Keratinocyte (primary cell): ENCODE measurements at regions not wholly inside any gene's neighbourhood (a gene's known extent, or its start where the extent isn't known, plus 50 kb on each side); places are given as distances from the start of the nearest gene placed in this dataset.

Experiments used
- DNase-seq: peaks from one replicate; pipeline ENCODE4 v3.0.0-alpha.2; 2011; ENCODE audit warnings: low read depth, missing footprints, low spot score
- FAIRE-seq: peaks from 2 replicates; lab custom pipeline; 2011; peaks lifted over from hg19 to GRCh38; lab: Jason Lieb, UNC
- H2AFZ ChIP-seq: 2 replicates; pipeline ENCODE4 v1.6.0; 2012; ENCODE audit warnings: low read length, control low read depth, inconsistent platforms; ENCODE audit not compliant: control insufficient read depth
- H3K27ac ChIP-seq: 2 replicates; pipeline ENCODE4 v1.5.1; 2011; ENCODE audit warnings: low read length; ENCODE audit not compliant: control insufficient read depth, insufficient read depth
- H3K27me3 ChIP-seq: 3 replicates; pipeline ENCODE4 v1.6.0; 2011; ENCODE audit warnings: low read length; ENCODE audit not compliant: control insufficient read depth, insufficient read depth; ENCODE audit errors: extremely low read depth
- H3K36me3 ChIP-seq, 2 experiments: 2 replicates in 1 of 2; 3 replicates in 1 of 2; pipeline ENCODE4 v1.5.1; 2011; ENCODE audit warnings: low read length in 2 of 2, mild to moderate bottlenecking in 1 of 2; ENCODE audit not compliant: control insufficient read depth in 2 of 2, insufficient read depth in 2 of 2; ENCODE audit errors: extremely low read depth in 1 of 2
- H3K4me1 ChIP-seq: 3 replicates; pipeline ENCODE4 v1.5.1; 2011; ENCODE audit warnings: low read length; ENCODE audit not compliant: control insufficient read depth, insufficient read depth; ENCODE audit errors: extremely low read depth
- H3K4me2 ChIP-seq: 3 replicates; pipeline ENCODE4 v1.6.0; 2011; ENCODE audit warnings: low read depth, low read length; ENCODE audit not compliant: control insufficient read depth, insufficient read depth; ENCODE audit errors: extremely low read depth
- H3K4me3 ChIP-seq, 3 experiments: fragments of 200-600 bp in 1 of 3; sonication (generic) in 1 of 3; 2 replicates in 2 of 3; 3 replicates in 1 of 3; pipeline ENCODE4 v1.5.1; 2011 to 2016; ENCODE audit warnings: low read length in 3 of 3, mild to moderate bottlenecking in 3 of 3, control low read depth in 2 of 3, inconsistent platforms in 1 of 3, low read depth in 1 of 3, mixed read lengths in 1 of 3, mixed run types in 1 of 3, moderate library complexity in 1 of 3; ENCODE audit not compliant: control insufficient read depth in 2 of 3, insufficient read depth in 2 of 3; ENCODE audit errors: extremely low read depth in 1 of 3
- H3K79me2 ChIP-seq: 2 replicates; pipeline ENCODE4 v1.6.0; 2012; ENCODE audit warnings: low read length; ENCODE audit not compliant: control insufficient read depth, insufficient read depth
- H3K9ac ChIP-seq: 3 replicates; pipeline ENCODE4 v1.6.0; 2011; ENCODE audit warnings: low read length; ENCODE audit not compliant: control insufficient read depth, insufficient read depth; ENCODE audit errors: extremely low read depth
- H3K9me1 ChIP-seq: 3 replicates; pipeline ENCODE4 v1.6.0; 2011; ENCODE audit warnings: low read length; ENCODE audit not compliant: control insufficient read depth, insufficient read depth; ENCODE audit errors: extremely low read depth
- H3K9me3 ChIP-seq: 2 replicates; pipeline ENCODE4 v1.5.1; 2012; ENCODE audit warnings: low read depth, low read length; ENCODE audit not compliant: control insufficient read depth
- H4K20me1 ChIP-seq: 3 replicates; pipeline ENCODE4 v1.6.0; 2011; ENCODE audit warnings: low read length; ENCODE audit not compliant: control insufficient read depth, insufficient read depth; ENCODE audit errors: extremely low read depth
- CTCF ChIP-seq, 3 experiments: IDR thresholded peaks in 1 of 3; conservative IDR thresholded peaks in 1 of 3; optimal IDR thresholded peaks in 1 of 3; 2 replicates in 2 of 3; 3 replicates in 1 of 3; pipeline versions ENCODE3 to v1.5.1; 2011; ENCODE audit warnings: low read length in 3 of 3, mild to moderate bottlenecking in 3 of 3, moderate library complexity in 2 of 3, control low read depth in 1 of 3, inconsistent platforms in 1 of 3; ENCODE audit not compliant: insufficient read depth in 2 of 3; ENCODE audit errors: extremely low read depth in 1 of 3
- EZH2 ChIP-seq: IDR thresholded peaks from one replicate; pipeline ENCODE4 v1.6.1; 2012; ENCODE audit warnings: inconsistent platforms, mild to moderate bottlenecking, low read length, moderate library complexity
- dilution Hi-C: fragments of 300-500 bp; cut with MboI; formaldehyde crosslinking; loops from one replicate; pipeline ENCODE4 v1.7.0; 2020; ENCODE audit warnings: low sequenced_read_pairs; ENCODE audit not compliant: extremely low pct_ligation_motif_present

GRCh38 chr11:41970681-41971080 lies 511.2 kb upstream of the LRRC4C start:
- DNase-seq (no peak), FAIRE-seq (no peak)
- no peak overlapping the region for H3K27ac ChIP-seq
- no peaks in the 10 kb centered on the region for H3K9me3 ChIP-seq
- H4K20me1 ChIP-seq: no peaks in the 10 kb centered on the region
- H3K36me3 ChIP-seq: no peaks in the 10 kb centered on the region
- H3K4me3 ChIP-seq: no peak overlapping the region
- H2AFZ ChIP-seq: no peak overlapping the region
- H3K9me1 ChIP-seq: no peaks in the 10 kb centered on the region
- no peaks in the 10 kb centered on the region for H3K4me1 ChIP-seq
- no peak overlapping the region for H3K9ac ChIP-seq
- dilution Hi-C loops: no loop called here
- TF ChIP-seq CTCF (optimal IDR thresholded peaks at IDR 0.05 in 1 of 3, IDR thresholded peaks at IDR 0.05 in 1 of 3, conservative IDR thresholded peaks at IDR 0.05 in 1 of 3; ENCODE audit: extremely low read depth in 1 of 3, insufficient read depth in 2 of 3, low read length in 3 of 3) (no peak), EZH2 (no peak)
- no peaks in the 10 kb centered on the region for H3K79me2 ChIP-seq
- no peak overlapping the region for H3K4me2 ChIP-seq
- H3K27me3 ChIP-seq: no peaks in the 10 kb centered on the region

- H3K27ac ChIP-seq: no peak overlapping the region
- no peaks in the 10 kb centered on the region for H3K79me2 ChIP-seq
- H3K4me2 ChIP-seq: no peak overlapping the region
- H3K4me3 ChIP-seq: no peak overlapping the region
- no peaks in the 10 kb centered on the region for H3K4me1 ChIP-seq
- DNase-seq (no peak), FAIRE-seq (no peak)
- TF ChIP-seq CTCF (optimal IDR thresholded peaks at IDR 0.05 in 1 of 3, IDR thresholded peaks at IDR 0.05 in 1 of 3, conservative IDR thresholded peaks at IDR 0.05 in 1 of 3; ENCODE audit: extremely low read depth in 1 of 3, insufficient read depth in 2 of 3, low read length in 3 of 3) (no peak), EZH2 (no peak)
- H3K27me3 ChIP-seq: no peaks in the 10 kb centered on the region
- no peak overlapping the region for H3K9ac ChIP-seq
- no peak overlapping the region for H2AFZ ChIP-seq
- H3K9me1 ChIP-seq: no peaks in the 10 kb centered on the region
- H3K9me3 ChIP-seq: no peaks in the 10 kb centered on the region
- no peaks in the 10 kb centered on the region for H3K36me3 ChIP-seq
- no peaks in the 10 kb centered on the region for H4K20me1 ChIP-seq
- dilution Hi-C loops: no loop called here
Observed at GRCh38 chr11:41971592-41971991, 512.1 kb upstream of the LRRC4C start.
